Ureter (tissue), 1 donor: ENCODE measurements at regions not wholly inside any gene's neighbourhood (a gene's known extent, or its start where the extent isn't known, plus 50 kb on each side); places are given as distances from the start of the nearest gene placed in this dataset.

Source experiments
- DNase-seq: peaks from one replicate; pipeline ENCODE4 v3.0.0-alpha.2; 2020; ENCODE audit warnings: low spot score
- donor health status: DM: yes; HTN: yes; CAD: no.

GRCh38 chr13:40292108-40292507 is 374.3 kb downstream of the FOXO1 start:
- DNase-seq, result no peak

- no peak for DNase-seq
These were observed 373.9 kb downstream of the FOXO1 start for GRCh38 chr13:40292536-40292935.

GRCh38 chr13:40302351-40302750 is 364.1 kb downstream of the FOXO1 start:
- no peak for DNase-seq

GRCh38 chr13:40304391-40304790 is 362.1 kb downstream of the FOXO1 start:
- no peak for DNase-seq

- DNase-seq, result no peak
These were observed 359.6 kb downstream of the FOXO1 start for GRCh38 chr13:40306817-40307216.

GRCh38 chr13:40309881-40310280 is 356.6 kb downstream of the FOXO1 start:
- DNase-seq, result no peak

- DNase-seq, result no peak
These were observed 354.9 kb downstream of the FOXO1 start for GRCh38 chr13:40311356-40312101.

- no peak for DNase-seq
These were observed 352.9 kb downstream of the FOXO1 start for GRCh38 chr13:40313269-40314200.

GRCh38 chr13:40315416-40316064 is 350.9 kb downstream of the FOXO1 start:
- DNase-seq, result peak; percentile 49

- DNase-seq, result no peak
These were observed 350.1 kb downstream of the FOXO1 start for GRCh38 chr13:40316301-40316700.

- no peak for DNase-seq
These were observed 348.5 kb downstream of the FOXO1 start for GRCh38 chr13:40317980-40318327.

GRCh38 chr13:40318366-40318765 is 348.1 kb downstream of the FOXO1 start:
- no peak for DNase-seq

GRCh38 chr13:40319699-40320579 is 346.5 kb downstream of the FOXO1 start:
- no peak for DNase-seq

- DNase-seq, result no peak
These were observed 338.4 kb downstream of the FOXO1 start for GRCh38 chr13:40328091-40328490.

GRCh38 chr13:40329781-40330485 is 336.5 kb downstream of the FOXO1 start:
- no peak for DNase-seq

- no peak for DNase-seq
These were observed 335.5 kb downstream of the FOXO1 start for GRCh38 chr13:40330950-40331349.

- no peak for DNase-seq
These were observed 334.6 kb downstream of the FOXO1 start for GRCh38 chr13:40331802-40332201.

- no peak for DNase-seq
These were observed 333.2 kb downstream of the FOXO1 start for GRCh38 chr13:40333226-40333625.

- DNase-seq, result no peak
These were observed 332.4 kb downstream of the FOXO1 start for GRCh38 chr13:40334031-40334430.

GRCh38 chr13:40334616-40335015 is 331.8 kb downstream of the FOXO1 start:
- DNase-seq, result no peak
